Adrenal gland (tissue), 9 donors: ENCODE measurements at regions not wholly inside any gene's neighbourhood (a gene's known extent, or its start where the extent isn't known, plus 50 kb on each side); places are given as distances from the start of the nearest gene placed in this dataset.

ENCODE experiments used
- DNase-seq, 7 donors: peaks; one replicate each; pipeline ENCODE4 v3.0.0-alpha.2; 2019 to 2020
- H3K27ac ChIP-seq, 5 donors: fragments of 200-600 bp; sonication (generic) in 4 of 5; 1 replicate in 3 of 5; 2 replicates in 2 of 5; pipeline versions ENCODE4 v1.5.1 to v1.8.0; 2016 to 2020; ENCODE audit warnings: mild to moderate bottlenecking in 1 of 5
- H3K27me3 ChIP-seq: fragments of 200-600 bp; 2 replicates; pipeline ENCODE4 v1.8.0; 2021
- H3K36me3 ChIP-seq, 2 donors: fragments of 200-600 bp; replicated peaks in 1 of 2; 1 replicate in 1 of 2; 2 replicates in 1 of 2; pipeline versions ENCODE4 v1.5.1 to v1.8.0; 2018 to 2022
- H3K4me1 ChIP-seq, 2 donors: fragments of 200-600 bp; replicated peaks in 1 of 2; 1 replicate in 1 of 2; 2 replicates in 1 of 2; pipeline versions ENCODE4 v1.5.1 to v1.8.0; 2018 to 2021
- H3K4me3 ChIP-seq, 4 donors: fragments of 200-600 bp; sonication (generic) in 3 of 4; one replicate each; pipeline ENCODE4 v1.5.1; 2016 to 2018
- H3K9me3 ChIP-seq, 3 donors: fragments of 200-600 bp; sonication (generic) in 1 of 3; replicated peaks in 1 of 3; 1 replicate in 2 of 3; 2 replicates in 1 of 3; pipeline versions ENCODE4 v1.5.1 to v1.8.0; 2016 to 2021
- POLR2A ChIP-seq, 2 donors: fragments of 450-650 bp; IDR thresholded peaks; one replicate each; pipeline ENCODE4 v1.6.1; 2017; ENCODE audit warnings: antibody characterized with exemption in 2 of 2, mild to moderate bottlenecking in 2 of 2, moderate library complexity in 1 of 2
- WGBS, 4 donors: extraction: QIAGEN DNeasy Blood & Tissue Kit in 2 of 4; methylation state at CpG; one replicate each; pipeline versions ENCODE4 v1.1.5 to v1.1.7; 2013 to 2017; 5-methylcytosine and 5-hydroxymethylcytosine counted together
- intact Hi-C, 2 donors: fragments of 100-400 bp; cut with DNase I; formaldehyde crosslinking; loops; one replicate each; pipeline versions ENCODE4 v1.14.1 to v1.15.0; 2022 to 2023
- TF ChIP-seq, protein P1 (sequence below), 6 experiments: fragments of 450-650 bp in 4 of 6; fragments of 200-600 bp in 2 of 6; sonication (generic) in 1 of 6; IDR thresholded peaks; 1 replicate in 5 of 6; 2 replicates in 1 of 6; pipeline versions ENCODE4 v1.5.1 to v1.8.0; 2016 to 2021; ENCODE audit warnings: antibody characterized with exemption in 6 of 6, mild to moderate bottlenecking in 2 of 6, moderate library complexity in 1 of 6
- donor health status: healthy with polysubstance abuse.
- donor health status: Bipolar disorder and iron deficiency.
- donor health status: DM: yes; HTN: yes; CAD: no.
- donor health status: DM: no; HTN: no; CAD: no.
- donor health status: DM: no; HTN: no; CAD: no.

DNA sequence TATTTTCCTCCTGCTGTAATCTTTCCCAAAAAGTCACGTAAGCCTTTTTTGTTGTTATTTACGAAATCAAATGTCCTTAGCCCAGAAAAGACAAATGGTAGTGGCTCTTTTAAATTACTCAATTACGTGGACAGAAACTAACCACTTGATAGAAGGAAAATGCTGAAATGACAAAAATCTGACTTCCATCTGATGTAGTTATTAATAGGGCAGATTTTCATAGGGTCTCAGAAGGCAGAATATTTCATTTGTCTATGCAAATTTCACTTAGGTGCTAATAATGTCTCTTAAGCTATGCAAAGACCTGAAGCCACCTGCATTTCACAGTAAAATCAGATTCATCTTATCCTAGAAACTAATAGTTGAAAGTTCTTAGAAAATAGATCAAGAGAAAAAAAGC is 295.7 kb downstream of the TMA16 start:
- intact Hi-C loops: no loop called here
- H3K9me3 ChIP-seq: no peaks in the 10 kb centered on the region
- no peaks in the 10 kb centered on the region for H3K4me1 ChIP-seq
- no peak overlapping the region for H3K27ac ChIP-seq
- no peak for DNase-seq
- H3K36me3 ChIP-seq: no peaks in the 10 kb centered on the region
- no peak for TF ChIP-seq POLR2A (IDR thresholded peaks at IDR 0.05)
- TF ChIP-seq, protein P1, sequence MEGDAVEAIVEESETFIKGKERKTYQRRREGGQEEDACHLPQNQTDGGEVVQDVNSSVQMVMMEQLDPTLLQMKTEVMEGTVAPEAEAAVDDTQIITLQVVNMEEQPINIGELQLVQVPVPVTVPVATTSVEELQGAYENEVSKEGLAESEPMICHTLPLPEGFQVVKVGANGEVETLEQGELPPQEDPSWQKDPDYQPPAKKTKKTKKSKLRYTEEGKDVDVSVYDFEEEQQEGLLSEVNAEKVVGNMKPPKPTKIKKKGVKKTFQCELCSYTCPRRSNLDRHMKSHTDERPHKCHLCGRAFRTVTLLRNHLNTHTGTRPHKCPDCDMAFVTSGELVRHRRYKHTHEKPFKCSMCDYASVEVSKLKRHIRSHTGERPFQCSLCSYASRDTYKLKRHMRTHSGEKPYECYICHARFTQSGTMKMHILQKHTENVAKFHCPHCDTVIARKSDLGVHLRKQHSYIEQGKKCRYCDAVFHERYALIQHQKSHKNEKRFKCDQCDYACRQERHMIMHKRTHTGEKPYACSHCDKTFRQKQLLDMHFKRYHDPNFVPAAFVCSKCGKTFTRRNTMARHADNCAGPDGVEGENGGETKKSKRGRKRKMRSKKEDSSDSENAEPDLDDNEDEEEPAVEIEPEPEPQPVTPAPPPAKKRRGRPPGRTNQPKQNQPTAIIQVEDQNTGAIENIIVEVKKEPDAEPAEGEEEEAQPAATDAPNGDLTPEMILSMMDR (IDR thresholded peaks at IDR 0.05): no peak
- H3K27me3 ChIP-seq: no peaks in the 10 kb centered on the region
- WGBS, 4 donors: 60 to 81% (median 67%) methylated on average over 3 of the region's 3 CpGs
- no peak overlapping the region for H3K4me3 ChIP-seq

DNA sequence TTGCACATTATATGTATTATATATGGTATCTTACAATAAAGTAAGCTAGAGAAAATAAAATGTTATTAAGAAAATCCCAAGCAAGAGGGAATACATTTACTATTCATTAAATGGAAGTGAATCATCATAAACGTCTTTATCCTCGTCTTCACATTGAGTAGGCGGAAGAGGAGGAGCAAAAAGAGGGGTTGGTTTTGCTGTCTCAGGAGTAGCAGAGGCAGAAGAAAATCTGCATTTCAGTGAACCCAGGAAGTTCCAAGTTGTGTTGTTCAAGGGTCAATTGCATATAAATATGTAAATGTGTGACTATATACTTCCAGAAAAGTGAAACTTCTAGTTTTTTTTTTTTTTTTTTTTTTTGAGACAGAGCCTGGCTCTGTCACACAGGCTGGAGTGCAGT is 301.4 kb downstream of the TMA16 start:
- Histone ChIP-seq H3K27ac (no peak overlapping the region), H3K36me3 (no peaks in the 10 kb centered on the region), H3K4me3 (no peak overlapping the region), H3K4me1 (no peaks in the 10 kb centered on the region), H3K9me3 (no peaks in the 10 kb centered on the region), H3K27me3 (no peaks in the 10 kb centered on the region)
- no peak for DNase-seq
- TF ChIP-seq, protein P1 (IDR thresholded peaks at IDR 0.05): no peak
- TF ChIP-seq POLR2A (IDR thresholded peaks at IDR 0.05): no peak
- intact Hi-C loops: no loop called here
- WGBS, 4 donors: 75 to 86% (median 81%) methylated on average over 3 of the region's 3 CpGs

DNA sequence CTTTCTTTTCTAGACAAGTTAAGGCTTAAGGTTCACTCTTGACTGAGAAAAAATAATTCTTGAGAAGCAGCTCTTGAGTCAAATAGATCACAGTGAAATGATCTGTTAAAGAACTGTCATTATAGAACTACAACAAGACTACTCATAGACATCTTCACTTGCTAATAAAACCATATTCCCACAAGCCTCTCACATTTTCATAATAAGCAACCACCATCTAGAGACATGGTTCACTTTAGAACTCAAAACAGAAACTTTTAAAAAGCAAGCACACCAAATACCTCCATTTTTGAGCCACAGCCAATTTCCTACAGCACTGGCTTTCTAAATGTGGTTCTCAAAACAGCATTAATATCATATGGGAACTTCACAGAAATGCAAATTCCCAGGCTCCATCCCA is 309.5 kb downstream of the TMA16 start:
- intact Hi-C loops: no loop called here
- no peaks in the 10 kb centered on the region for H3K9me3 ChIP-seq
- no peaks in the 10 kb centered on the region for H3K4me1 ChIP-seq
- no peak for DNase-seq
- TF ChIP-seq, protein P1 (IDR thresholded peaks at IDR 0.05): no peak
- no peak for TF ChIP-seq POLR2A (IDR thresholded peaks at IDR 0.05)
- no peaks in the 10 kb centered on the region for H3K27me3 ChIP-seq
- H3K4me3 ChIP-seq: no peak overlapping the region
- H3K27ac ChIP-seq: no peak overlapping the region
- H3K36me3 ChIP-seq: no peaks in the 10 kb centered on the region

DNA sequence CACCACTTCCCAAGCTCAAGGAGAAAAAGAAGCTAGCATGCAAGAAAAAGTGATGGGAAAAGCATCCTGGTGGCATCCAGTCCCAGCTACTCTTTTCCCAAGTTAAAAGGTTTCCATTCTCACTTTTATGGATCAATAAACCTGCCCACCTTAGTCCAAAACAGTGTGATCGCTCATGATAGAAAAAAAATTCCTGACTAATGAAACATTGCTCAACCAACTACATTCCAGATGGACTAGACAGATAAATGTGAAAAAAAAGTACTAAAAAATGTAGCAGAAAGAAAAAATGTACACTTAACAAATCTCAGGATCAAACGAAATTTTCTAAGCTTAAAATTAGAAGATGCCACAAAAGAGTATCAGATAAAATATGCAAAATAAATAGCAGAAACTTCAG is 312.2 kb downstream of the TMA16 start:
- Histone ChIP-seq H3K27me3 (no peaks in the 10 kb centered on the region), H3K27ac (no peak overlapping the region), H3K9me3 (no peaks in the 10 kb centered on the region), H3K36me3 (no peaks in the 10 kb centered on the region), H3K4me3 (no peak overlapping the region), H3K4me1 (no peaks in the 10 kb centered on the region)
- TF ChIP-seq, protein P1 (IDR thresholded peaks at IDR 0.05): no peak
- TF ChIP-seq POLR2A (IDR thresholded peaks at IDR 0.05): no peak
- DNase-seq: no peak
- intact Hi-C loops: no loop called here
- WGBS, 4 donors: 66 to 80% (median 71%) methylated on average over 2 of the region's 2 CpGs
